HEK293 (cell line): ENCODE measurements at regions not wholly inside any gene's neighbourhood (a gene's known extent, or its start where the extent isn't known, plus 50 kb on each side); places are given as distances from the start of the nearest gene placed in this dataset.

Experiments used
- KLF16 ChIP-seq: fragments of 450-650 bp; formaldehyde crosslinking; IDR thresholded peaks from 2 replicates; pipeline ENCODE4 v1.5.1; 2017; ENCODE audit warnings: missing biosample characterization, missing genetic modification characterization
- KLF9 ChIP-seq: fragments of 450-650 bp; formaldehyde crosslinking; IDR thresholded peaks from 2 replicates; pipeline ENCODE4 v1.5.1; 2016; ENCODE audit warnings: missing biosample characterization, missing genetic modification characterization, low read depth
- WT1 ChIP-seq: fragments of 450-650 bp; formaldehyde crosslinking; IDR thresholded peaks from 2 replicates; pipeline ENCODE4 v1.5.1; 2016; ENCODE audit warnings: missing biosample characterization, missing genetic modification characterization
- ZEB2 ChIP-seq: fragments of 450-650 bp; formaldehyde crosslinking; IDR thresholded peaks from 2 replicates; pipeline ENCODE4 v1.5.1; 2016; ENCODE audit warnings: missing biosample characterization, missing genetic modification characterization
- ZNF175 ChIP-seq: fragments of 450-650 bp; formaldehyde crosslinking; IDR thresholded peaks from 2 replicates; pipeline ENCODE4 v1.5.1; 2016; ENCODE audit warnings: missing biosample characterization, missing genetic modification characterization
- ZNF274 ChIP-seq, 2 experiments: fragments of 200-500 bp in 1 of 2; fragments of 450-650 bp in 1 of 2; sonication (Bioruptor generic) in 1 of 2; formaldehyde crosslinking in 1 of 2; IDR thresholded peaks; 2 replicates each; pipeline versions ENCODE4 v1.5.1 to v1.6.1; 2014 to 2016; ENCODE audit warnings: borderline replicate concordance in 1 of 2, inconsistent platforms in 1 of 2, low read length in 1 of 2, missing biosample characterization in 1 of 2, missing genetic modification characterization in 1 of 2
- ZNF302 ChIP-seq: fragments of 450-650 bp; formaldehyde crosslinking; IDR thresholded peaks from 2 replicates; pipeline ENCODE4 v1.5.1; 2016; ENCODE audit warnings: missing biosample characterization, missing genetic modification characterization, low read depth
- ZNF354C ChIP-seq: fragments of 450-650 bp; formaldehyde crosslinking; IDR thresholded peaks from 2 replicates; pipeline ENCODE4 v1.5.1; 2016; ENCODE audit warnings: missing biosample characterization, missing genetic modification characterization, low read depth, borderline replicate concordance
- ZNF792 ChIP-seq: fragments of 450-650 bp; formaldehyde crosslinking; IDR thresholded peaks from 2 replicates; pipeline ENCODE4 v1.5.1; 2016; ENCODE audit warnings: missing biosample characterization, missing genetic modification characterization
- TF ChIP-seq, protein P1 (sequence below): fragments of 450-650 bp; formaldehyde crosslinking; IDR thresholded peaks from 2 replicates; pipeline ENCODE4 v1.5.1; 2016; ENCODE audit warnings: missing biosample characterization, missing genetic modification characterization
- TF ChIP-seq, protein P2 (sequence below): fragments of 450-650 bp; formaldehyde crosslinking; IDR thresholded peaks from 2 replicates; pipeline ENCODE4 v1.5.1; 2016; ENCODE audit warnings: missing biosample characterization, missing genetic modification characterization
- TF ChIP-seq, protein P3 (sequence below): fragments of 450-650 bp; formaldehyde crosslinking; IDR thresholded peaks from 2 replicates; pipeline ENCODE4 v1.5.1; 2016; ENCODE audit warnings: missing biosample characterization, missing genetic modification characterization, low read depth
- TF ChIP-seq, protein P4 (sequence below): fragments of 450-650 bp; formaldehyde crosslinking; conservative IDR thresholded peaks from 2 replicates; pipeline ENCODE4 v1.5.1; 2016; ENCODE audit warnings: low read depth, missing biosample characterization, missing genetic modification characterization

DNA sequence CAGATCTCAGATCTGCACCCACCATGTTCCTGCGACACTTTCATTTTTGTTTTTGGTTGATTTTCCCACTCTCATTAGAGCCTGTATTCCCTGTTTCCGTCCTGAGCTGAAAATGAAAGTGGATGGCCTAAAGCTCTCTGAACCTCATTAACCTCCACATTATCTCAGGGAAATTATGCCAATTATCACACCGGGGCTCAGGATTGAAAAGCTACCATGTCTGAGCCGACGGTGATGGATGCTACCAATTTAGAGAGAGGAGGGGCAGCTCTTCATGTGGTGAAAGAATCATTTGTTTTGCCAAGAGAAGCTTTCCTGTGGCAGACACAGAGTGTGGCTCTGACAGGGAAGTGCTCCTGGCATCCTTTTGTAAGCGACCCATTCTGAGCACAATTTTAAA, 410.4 kb upstream of the CDH11 start:
- TF ChIP-seq, protein P1, sequence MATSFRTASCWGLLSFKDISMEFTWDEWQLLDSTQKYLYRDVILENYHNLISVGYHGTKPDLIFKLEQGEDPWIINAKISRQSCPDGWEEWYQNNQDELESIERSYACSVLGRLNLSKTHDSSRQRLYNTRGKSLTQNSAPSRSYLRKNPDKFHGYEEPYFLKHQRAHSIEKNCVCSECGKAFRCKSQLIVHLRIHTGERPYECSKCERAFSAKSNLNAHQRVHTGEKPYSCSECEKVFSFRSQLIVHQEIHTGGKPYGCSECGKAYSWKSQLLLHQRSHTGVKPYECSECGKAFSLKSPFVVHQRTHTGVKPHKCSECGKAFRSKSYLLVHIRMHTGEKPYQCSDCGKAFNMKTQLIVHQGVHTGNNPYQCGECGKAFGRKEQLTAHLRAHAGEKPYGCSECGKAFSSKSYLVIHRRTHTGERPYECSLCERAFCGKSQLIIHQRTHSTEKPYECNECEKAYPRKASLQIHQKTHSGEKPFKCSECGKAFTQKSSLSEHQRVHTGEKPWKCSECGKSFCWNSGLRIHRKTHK (tag by site-specific recombination): no peak
- TF ChIP-seq, protein P2, sequence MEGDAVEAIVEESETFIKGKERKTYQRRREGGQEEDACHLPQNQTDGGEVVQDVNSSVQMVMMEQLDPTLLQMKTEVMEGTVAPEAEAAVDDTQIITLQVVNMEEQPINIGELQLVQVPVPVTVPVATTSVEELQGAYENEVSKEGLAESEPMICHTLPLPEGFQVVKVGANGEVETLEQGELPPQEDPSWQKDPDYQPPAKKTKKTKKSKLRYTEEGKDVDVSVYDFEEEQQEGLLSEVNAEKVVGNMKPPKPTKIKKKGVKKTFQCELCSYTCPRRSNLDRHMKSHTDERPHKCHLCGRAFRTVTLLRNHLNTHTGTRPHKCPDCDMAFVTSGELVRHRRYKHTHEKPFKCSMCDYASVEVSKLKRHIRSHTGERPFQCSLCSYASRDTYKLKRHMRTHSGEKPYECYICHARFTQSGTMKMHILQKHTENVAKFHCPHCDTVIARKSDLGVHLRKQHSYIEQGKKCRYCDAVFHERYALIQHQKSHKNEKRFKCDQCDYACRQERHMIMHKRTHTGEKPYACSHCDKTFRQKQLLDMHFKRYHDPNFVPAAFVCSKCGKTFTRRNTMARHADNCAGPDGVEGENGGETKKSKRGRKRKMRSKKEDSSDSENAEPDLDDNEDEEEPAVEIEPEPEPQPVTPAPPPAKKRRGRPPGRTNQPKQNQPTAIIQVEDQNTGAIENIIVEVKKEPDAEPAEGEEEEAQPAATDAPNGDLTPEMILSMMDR (tag by site-specific recombination): no peak
- no peak for TF ChIP-seq KLF16
- TF ChIP-seq ZNF274 (IDR thresholded peaks at IDR 0.05; ENCODE audit: low read length): no peak
- TF ChIP-seq ZNF274 (tag by site-specific recombination; IDR thresholded peaks at IDR 0.05; ENCODE audit: borderline replicate concordance): no peak
- TF ChIP-seq ZEB2 (tag by site-specific recombination): no peak
- no peak for TF ChIP-seq ZNF302 (tag by site-specific recombination)
- no peak for TF ChIP-seq ZNF354C (tag by site-specific recombination)
- no peak for TF ChIP-seq KLF9
- TF ChIP-seq ZNF175 (tag by site-specific recombination): no peak
- TF ChIP-seq ZNF792 (tag by site-specific recombination): no peak
- TF ChIP-seq, protein P3, sequence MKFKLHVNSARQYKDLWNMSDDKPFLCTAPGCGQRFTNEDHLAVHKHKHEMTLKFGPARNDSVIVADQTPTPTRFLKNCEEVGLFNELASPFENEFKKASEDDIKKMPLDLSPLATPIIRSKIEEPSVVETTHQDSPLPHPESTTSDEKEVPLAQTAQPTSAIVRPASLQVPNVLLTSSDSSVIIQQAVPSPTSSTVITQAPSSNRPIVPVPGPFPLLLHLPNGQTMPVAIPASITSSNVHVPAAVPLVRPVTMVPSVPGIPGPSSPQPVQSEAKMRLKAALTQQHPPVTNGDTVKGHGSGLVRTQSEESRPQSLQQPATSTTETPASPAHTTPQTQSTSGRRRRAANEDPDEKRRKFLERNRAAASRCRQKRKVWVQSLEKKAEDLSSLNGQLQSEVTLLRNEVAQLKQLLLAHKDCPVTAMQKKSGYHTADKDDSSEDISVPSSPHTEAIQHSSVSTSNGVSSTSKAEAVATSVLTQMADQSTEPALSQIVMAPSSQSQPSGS (tag by site-specific recombination): no peak
- no peak for TF ChIP-seq WT1 (tag by site-specific recombination)
- TF ChIP-seq, protein P4, sequence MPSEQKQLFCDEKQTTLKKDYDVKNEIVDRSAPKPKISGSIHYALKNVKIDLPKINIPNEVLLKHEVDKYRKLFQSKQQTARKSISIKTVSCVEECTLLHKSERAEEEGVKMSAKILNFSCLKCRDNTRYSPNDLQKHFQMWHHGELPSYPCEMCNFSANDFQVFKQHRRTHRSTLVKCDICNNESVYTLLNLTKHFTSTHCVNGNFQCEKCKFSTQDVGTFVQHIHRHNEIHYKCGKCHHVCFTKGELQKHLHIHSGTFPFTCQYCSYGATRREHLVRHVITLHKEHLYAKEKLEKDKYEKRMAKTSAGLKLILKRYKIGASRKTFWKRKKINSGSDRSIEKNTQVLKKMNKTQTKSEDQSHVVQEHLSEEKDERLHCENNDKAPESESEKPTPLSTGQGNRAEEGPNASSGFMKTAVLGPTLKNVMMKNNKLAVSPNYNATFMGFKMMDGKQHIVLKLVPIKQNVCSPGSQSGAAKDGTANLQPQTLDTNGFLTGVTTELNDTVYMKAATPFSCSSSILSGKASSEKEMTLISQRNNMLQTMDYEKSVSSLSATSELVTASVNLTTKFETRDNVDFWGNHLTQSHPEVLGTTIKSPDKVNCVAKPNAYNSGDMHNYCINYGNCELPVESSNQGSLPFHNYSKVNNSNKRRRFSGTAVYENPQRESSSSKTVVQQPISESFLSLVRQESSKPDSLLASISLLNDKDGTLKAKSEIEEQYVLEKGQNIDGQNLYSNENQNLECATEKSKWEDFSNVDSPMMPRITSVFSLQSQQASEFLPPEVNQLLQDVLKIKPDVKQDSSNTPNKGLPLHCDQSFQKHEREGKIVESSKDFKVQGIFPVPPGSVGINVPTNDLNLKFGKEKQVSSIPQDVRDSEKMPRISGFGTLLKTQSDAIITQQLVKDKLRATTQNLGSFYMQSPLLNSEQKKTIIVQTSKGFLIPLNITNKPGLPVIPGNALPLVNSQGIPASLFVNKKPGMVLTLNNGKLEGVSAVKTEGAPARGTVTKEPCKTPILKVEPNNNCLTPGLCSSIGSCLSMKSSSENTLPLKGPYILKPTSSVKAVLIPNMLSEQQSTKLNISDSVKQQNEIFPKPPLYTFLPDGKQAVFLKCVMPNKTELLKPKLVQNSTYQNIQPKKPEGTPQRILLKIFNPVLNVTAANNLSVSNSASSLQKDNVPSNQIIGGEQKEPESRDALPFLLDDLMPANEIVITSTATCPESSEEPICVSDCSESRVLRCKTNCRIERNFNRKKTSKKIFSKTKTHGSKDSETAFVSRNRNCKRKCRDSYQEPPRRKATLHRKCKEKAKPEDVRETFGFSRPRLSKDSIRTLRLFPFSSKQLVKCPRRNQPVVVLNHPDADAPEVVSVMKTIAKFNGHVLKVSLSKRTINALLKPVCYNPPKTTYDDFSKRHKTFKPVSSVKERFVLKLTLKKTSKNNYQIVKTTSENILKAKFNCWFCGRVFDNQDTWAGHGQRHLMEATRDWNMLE (tag by site-specific recombination): no peak
